ENCODE measurements at regions not wholly inside any gene's neighbourhood (a gene's known extent, or its start where the extent isn't known, plus 50 kb on each side); places are given as distances from the start of the nearest gene placed in this dataset.

- Histone ChIP-seq H3K27ac (ENCODE audit: low read depth) (no peak overlapping the region), H3K36me3 (ENCODE audit: insufficient read depth) (no peaks in the 10 kb centered on the region), H3K4me1 (ENCODE audit: insufficient read depth) (no peaks in the 10 kb centered on the region), H3K4me3 (ENCODE audit: low read depth, low read length) (no peak overlapping the region)
- DNase-seq (ENCODE audit: extremely low spot score): no peak
- 67% methylated on average over 5 of the region's 5 CpGs for WGBS
These were observed 1355.1 kb upstream of the ZEB2 start for GRCh38 chr2:145875016-145875415.

GRCh38 chr2:145874466-145874865 lies 1354.5 kb upstream of the ZEB2 start:
- Histone ChIP-seq H3K4me3 (ENCODE audit: low read depth, low read length) (no peak overlapping the region), H3K4me1 (ENCODE audit: insufficient read depth) (no peaks in the 10 kb centered on the region), H3K36me3 (ENCODE audit: insufficient read depth) (no peaks in the 10 kb centered on the region), H3K27ac (ENCODE audit: low read depth) (no peak overlapping the region)
- 42% methylated on average over 1 of the region's 1 CpG for WGBS
- DNase-seq (ENCODE audit: extremely low spot score): no peak

- no peak for DNase-seq (ENCODE audit: extremely low spot score)
- 97% methylated on average over 3 of the region's 3 CpGs for WGBS
- Histone ChIP-seq H3K27ac (ENCODE audit: low read depth) (no peak overlapping the region), H3K4me3 (ENCODE audit: low read depth, low read length) (no peak overlapping the region), H3K4me1 (ENCODE audit: insufficient read depth) (no peaks in the 10 kb centered on the region), H3K36me3 (ENCODE audit: insufficient read depth) (no peaks in the 10 kb centered on the region)
These were observed 1344.6 kb upstream of the ZEB2 start for GRCh38 chr2:145864501-145864900.

- 79% methylated on average over 3 of the region's 3 CpGs for WGBS
- Histone ChIP-seq H3K4me1 (ENCODE audit: insufficient read depth) (no peaks in the 10 kb centered on the region), H3K36me3 (ENCODE audit: insufficient read depth) (no peaks in the 10 kb centered on the region), H3K4me3 (ENCODE audit: low read depth, low read length) (no peak overlapping the region), H3K27ac (ENCODE audit: low read depth) (no peak overlapping the region)
- no peak for DNase-seq (ENCODE audit: extremely low spot score)
These were observed 1342.0 kb upstream of the ZEB2 start for GRCh38 chr2:145861940-145862339.

GRCh38 chr2:145860083-145860482 lies 1340.2 kb upstream of the ZEB2 start:
- H3K36me3 ChIP-seq (ENCODE audit: insufficient read depth): no peaks in the 10 kb centered on the region
- no peak for DNase-seq (ENCODE audit: extremely low spot score)
- no peaks in the 10 kb centered on the region for H3K4me1 ChIP-seq (ENCODE audit: insufficient read depth)
- no peak overlapping the region for H3K27ac ChIP-seq (ENCODE audit: low read depth)
- H3K4me3 ChIP-seq (ENCODE audit: low read depth, low read length): no peak overlapping the region
- 64% methylated on average over 1 of the region's 1 CpG for WGBS

- 96% methylated on average over 1 of the region's 1 CpG for WGBS
- no peak for DNase-seq (ENCODE audit: extremely low spot score)
- Histone ChIP-seq H3K36me3 (ENCODE audit: insufficient read depth) (no peaks in the 10 kb centered on the region), H3K4me3 (ENCODE audit: low read depth, low read length) (no peak overlapping the region), H3K4me1 (ENCODE audit: insufficient read depth) (peaks cover 3% of the 10 kb centered on the region), H3K27ac (ENCODE audit: low read depth) (no peak overlapping the region)
These were observed 1335.2 kb upstream of the ZEB2 start for GRCh38 chr2:145855142-145855541.

- no peak overlapping the region for H3K27ac ChIP-seq (ENCODE audit: low read depth)
- H3K4me1 ChIP-seq (ENCODE audit: insufficient read depth): peaks cover 3% of the 10 kb centered on the region
- no peak overlapping the region for H3K4me3 ChIP-seq (ENCODE audit: low read depth, low read length)
- no peaks in the 10 kb centered on the region for H3K36me3 ChIP-seq (ENCODE audit: insufficient read depth)
- no peak for DNase-seq (ENCODE audit: extremely low spot score)
- 97% methylated on average over 4 of the region's 4 CpGs for WGBS
These were observed 1334.3 kb upstream of the ZEB2 start for GRCh38 chr2:145854039-145854755.

GRCh38 chr2:145851730-145852129 lies 1331.8 kb upstream of the ZEB2 start:
- no peaks in the 10 kb centered on the region for H3K36me3 ChIP-seq (ENCODE audit: insufficient read depth)
- no peak overlapping the region for H3K27ac ChIP-seq (ENCODE audit: low read depth)
- DNase-seq (ENCODE audit: extremely low spot score): no peak
- WGBS: 60% methylated on average over 2 of the region's 2 CpGs
- no peak overlapping the region for H3K4me3 ChIP-seq (ENCODE audit: low read depth, low read length)
- peaks cover 3% of the 10 kb centered on the region for H3K4me1 ChIP-seq (ENCODE audit: insufficient read depth)

- no peak for DNase-seq (ENCODE audit: extremely low spot score)
- WGBS: 84% methylated on average over 4 of the region's 4 CpGs
- H3K36me3 ChIP-seq (ENCODE audit: insufficient read depth): no peaks in the 10 kb centered on the region
- H3K4me3 ChIP-seq (ENCODE audit: low read depth, low read length): no peak overlapping the region
- peaks cover 3% of the 10 kb centered on the region for H3K4me1 ChIP-seq (ENCODE audit: insufficient read depth)
- H3K27ac ChIP-seq (ENCODE audit: low read depth): no peak overlapping the region
These were observed 1329.5 kb upstream of the ZEB2 start for GRCh38 chr2:145849466-145849865.

- Histone ChIP-seq H3K27ac (ENCODE audit: low read depth) (no peak overlapping the region), H3K36me3 (ENCODE audit: insufficient read depth) (no peaks in the 10 kb centered on the region), H3K4me1 (ENCODE audit: insufficient read depth) (peaks cover 3% of the 10 kb centered on the region), H3K4me3 (ENCODE audit: low read depth, low read length) (no peak overlapping the region)
- DNase-seq (ENCODE audit: extremely low spot score): peak; percentile 2
- WGBS: 25% methylated on average over 4 of the region's 4 CpGs
These were observed 1327.1 kb upstream of the ZEB2 start for GRCh38 chr2:145846982-145847381.

- H3K36me3 ChIP-seq (ENCODE audit: insufficient read depth): no peaks in the 10 kb centered on the region
- H3K27ac ChIP-seq (ENCODE audit: low read depth): no peak overlapping the region
- WGBS: 75% methylated on average over 3 of the region's 3 CpGs
- no peaks in the 10 kb centered on the region for H3K4me1 ChIP-seq (ENCODE audit: insufficient read depth)
- DNase-seq (ENCODE audit: extremely low spot score): no peak
- H3K4me3 ChIP-seq (ENCODE audit: low read depth, low read length): no peak overlapping the region
These were observed 1326.0 kb upstream of the ZEB2 start for GRCh38 chr2:145845923-145846322.

GRCh38 chr2:145845207-145845894 lies 1325.4 kb upstream of the ZEB2 start:
- DNase-seq (ENCODE audit: extremely low spot score): no peak
- Histone ChIP-seq H3K27ac (ENCODE audit: low read depth) (no peak overlapping the region), H3K4me3 (ENCODE audit: low read depth, low read length) (no peak overlapping the region), H3K4me1 (ENCODE audit: insufficient read depth) (no peaks in the 10 kb centered on the region), H3K36me3 (ENCODE audit: insufficient read depth) (no peaks in the 10 kb centered on the region)
- 79% methylated on average over 2 of the region's 2 CpGs for WGBS

- 84% methylated on average over 3 of the region's 3 CpGs for WGBS
- Histone ChIP-seq H3K27ac (ENCODE audit: low read depth) (no peak overlapping the region), H3K4me1 (ENCODE audit: insufficient read depth) (no peaks in the 10 kb centered on the region), H3K4me3 (ENCODE audit: low read depth, low read length) (no peak overlapping the region), H3K36me3 (ENCODE audit: insufficient read depth) (no peaks in the 10 kb centered on the region)
- no peak for DNase-seq (ENCODE audit: extremely low spot score)
These were observed 1322.1 kb upstream of the ZEB2 start for GRCh38 chr2:145841973-145842372.

- no peak overlapping the region for H3K4me3 ChIP-seq (ENCODE audit: low read depth, low read length)
- no peak overlapping the region for H3K27ac ChIP-seq (ENCODE audit: low read depth)
- no peaks in the 10 kb centered on the region for H3K4me1 ChIP-seq (ENCODE audit: insufficient read depth)
- 76% methylated on average over 3 of the region's 3 CpGs for WGBS
- H3K36me3 ChIP-seq (ENCODE audit: insufficient read depth): no peaks in the 10 kb centered on the region
- no peak for DNase-seq (ENCODE audit: extremely low spot score)
These were observed 1317.1 kb upstream of the ZEB2 start for GRCh38 chr2:145836986-145837385.
